Right lobe of liver (tissue), 4 donors: ENCODE measurements at regions not wholly inside any gene's neighbourhood (a gene's known extent, or its start where the extent isn't known, plus 50 kb on each side); places are given as distances from the start of the nearest gene placed in this dataset.

ENCODE experiments used
- CTCF ChIP-seq, 4 donors: fragments of 200-600 bp in 3 of 4; fragments of 450-650 bp in 1 of 4; IDR thresholded peaks; one replicate each; pipeline versions ENCODE4 v1.5.1 to v1.8.0; 2016 to 2022; ENCODE audit warnings: antibody characterized with exemption in 4 of 4, mild to moderate bottlenecking in 2 of 4
- POLR2A ChIP-seq: fragments of 450-650 bp; IDR thresholded peaks from one replicate; pipeline ENCODE4 v1.6.1; 2017; ENCODE audit warnings: antibody characterized with exemption, mild to moderate bottlenecking
- donor health status: DM: no; HTN: no; CAD: no.
- donor health status: DM: no; HTN: no; CAD: no.
- donor health status: DM: no; HTN: yes; CAD: no.

GRCh38 chr13:22655106-22655852, 525.5 kb upstream of the SGCG start:
- TF ChIP-seq CTCF (IDR thresholded peaks at IDR 0.05) (no peak), POLR2A (no peak)
